ENCODE measurements at regions not wholly inside any gene's neighbourhood (a gene's known extent, or its start where the extent isn't known, plus 50 kb on each side); places are given as distances from the start of the nearest gene placed in this dataset.
"Not testable (repeated sequence)": the region's sequence is repeated elsewhere in the genome, so short reads cannot be mapped to it uniquely, and the experiment has no call there.

- H3K4me1 ChIP-seq (ENCODE audit: insufficient read depth, poor library complexity, severe bottlenecking), result no peaks in the 10 kb centered on the region
- H3K36me3 ChIP-seq (ENCODE audit: low read depth), result no peaks in the 10 kb centered on the region
- no peak overlapping the region for H3K27ac ChIP-seq (ENCODE audit: poor library complexity, severe bottlenecking)
- H3K27me3 ChIP-seq (ENCODE audit: insufficient read depth, poor library complexity, severe bottlenecking), result no peaks in the 10 kb centered on the region
- no peak for ATAC-seq (ENCODE audit: low read depth)
- H3K4me3 ChIP-seq (ENCODE audit: severe bottlenecking), result no peak overlapping the region
- H3K9me3 ChIP-seq (ENCODE audit: severe bottlenecking), result no peaks in the 10 kb centered on the region
- no peak for DNase-seq (ENCODE audit: low spot score)
- no peak for TF ChIP-seq CTCF (IDR thresholded peaks at IDR 0.05; ENCODE audit: poor library complexity, severe bottlenecking)
These were observed 90.1 kb upstream of the KCNJ18 start for GRCh38 chr17:21602176-21602575.

DNA sequence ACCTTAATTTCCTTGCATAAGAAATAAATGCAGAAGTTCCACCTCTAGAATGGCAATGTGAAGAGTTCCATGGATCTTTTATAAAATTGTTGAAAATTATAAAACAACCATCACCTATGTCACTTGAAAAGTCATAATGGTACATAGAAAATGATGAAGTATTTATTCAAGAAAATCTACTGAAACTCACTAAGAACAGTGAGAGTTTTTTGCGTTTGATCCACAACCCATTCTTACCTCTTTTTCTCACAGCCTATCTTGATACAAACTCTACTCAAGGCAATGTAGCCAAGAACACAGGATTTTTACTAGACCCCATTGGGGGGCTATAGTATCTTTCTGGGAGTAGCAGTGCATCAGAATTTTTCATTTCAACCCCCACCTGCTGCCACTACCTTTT is 89.0 kb upstream of the KCNJ18 start:
- not testable (repeated sequence) for H3K9me3 ChIP-seq (ENCODE audit: severe bottlenecking); DNase-seq (ENCODE audit: low spot score); H3K36me3 ChIP-seq (ENCODE audit: low read depth); H3K4me1 ChIP-seq (ENCODE audit: insufficient read depth, poor library complexity, severe bottlenecking); H3K27me3 ChIP-seq (ENCODE audit: insufficient read depth, poor library complexity, severe bottlenecking); H3K4me3 ChIP-seq (ENCODE audit: severe bottlenecking); ATAC-seq (ENCODE audit: low read depth); H3K27ac ChIP-seq (ENCODE audit: poor library complexity, severe bottlenecking)

DNA sequence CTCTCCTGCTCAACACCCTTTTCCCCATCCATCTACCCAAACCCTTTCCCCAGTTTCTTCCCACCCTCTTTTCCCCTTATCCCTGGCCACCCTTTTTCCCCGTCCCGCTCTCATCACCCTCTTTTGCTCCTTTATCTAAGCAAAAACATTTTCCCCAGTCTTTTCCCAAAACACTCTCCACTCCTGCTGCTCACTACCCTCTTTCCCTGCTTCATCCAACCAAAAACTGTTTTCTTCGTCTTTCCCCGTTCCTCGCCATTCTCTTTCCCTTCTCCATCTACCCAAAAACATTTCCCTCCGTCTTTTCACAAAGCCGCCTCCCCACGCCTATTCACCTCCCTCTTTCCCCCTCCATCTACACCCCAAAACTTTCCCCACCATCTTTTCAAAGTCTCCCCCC is 80.9 kb upstream of the KCNJ18 start:
- not testable (repeated sequence) for H3K4me3 ChIP-seq (ENCODE audit: severe bottlenecking); H3K9me3 ChIP-seq (ENCODE audit: severe bottlenecking); DNase-seq (ENCODE audit: low spot score); H3K27ac ChIP-seq (ENCODE audit: poor library complexity, severe bottlenecking); H3K27me3 ChIP-seq (ENCODE audit: insufficient read depth, poor library complexity, severe bottlenecking); ATAC-seq (ENCODE audit: low read depth); H3K4me1 ChIP-seq (ENCODE audit: insufficient read depth, poor library complexity, severe bottlenecking); H3K36me3 ChIP-seq (ENCODE audit: low read depth)

- not testable (repeated sequence) for H3K9me3 ChIP-seq (ENCODE audit: severe bottlenecking); H3K36me3 ChIP-seq (ENCODE audit: low read depth); DNase-seq (ENCODE audit: low spot score); H3K27me3 ChIP-seq (ENCODE audit: insufficient read depth, poor library complexity, severe bottlenecking); H3K4me1 ChIP-seq (ENCODE audit: insufficient read depth, poor library complexity, severe bottlenecking); H3K4me3 ChIP-seq (ENCODE audit: severe bottlenecking); H3K27ac ChIP-seq (ENCODE audit: poor library complexity, severe bottlenecking); ATAC-seq (ENCODE audit: low read depth)
These were observed 79.9 kb upstream of the KCNJ18 start for GRCh38 chr17:21612123-21613070.

DNA sequence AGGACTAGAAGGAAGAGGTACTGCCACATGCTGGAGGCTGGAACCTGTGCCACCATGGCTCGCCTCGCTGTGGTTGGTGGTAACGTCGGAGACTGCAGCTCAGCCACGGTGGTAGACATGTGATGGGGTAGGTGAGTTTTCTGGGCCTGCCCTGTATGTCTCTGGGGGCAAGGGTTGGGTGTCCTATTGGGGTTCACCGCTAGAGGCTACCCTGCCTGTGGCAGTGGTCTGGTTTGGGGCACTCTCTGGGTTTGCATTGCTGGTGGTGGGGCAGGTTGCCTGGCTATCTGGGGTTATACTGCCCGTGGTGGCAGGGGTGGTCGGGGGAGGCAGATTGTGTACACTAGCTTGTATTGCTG is 79.3 kb upstream of the KCNJ18 start:
- H3K36me3 ChIP-seq (ENCODE audit: low read depth), result no peaks in the 10 kb centered on the region
- no peak overlapping the region for H3K27ac ChIP-seq (ENCODE audit: poor library complexity, severe bottlenecking)
- no peaks in the 10 kb centered on the region for H3K4me1 ChIP-seq (ENCODE audit: insufficient read depth, poor library complexity, severe bottlenecking)
- no peaks in the 10 kb centered on the region for H3K9me3 ChIP-seq (ENCODE audit: severe bottlenecking)
- no peaks in the 10 kb centered on the region for H3K27me3 ChIP-seq (ENCODE audit: insufficient read depth, poor library complexity, severe bottlenecking)
- H3K4me3 ChIP-seq (ENCODE audit: severe bottlenecking), result no peak overlapping the region
- DNase-seq (ENCODE audit: low spot score) (no peak), ATAC-seq (ENCODE audit: low read depth) (no peak)
- no peak for TF ChIP-seq CTCF (IDR thresholded peaks at IDR 0.05; ENCODE audit: poor library complexity, severe bottlenecking)

DNA sequence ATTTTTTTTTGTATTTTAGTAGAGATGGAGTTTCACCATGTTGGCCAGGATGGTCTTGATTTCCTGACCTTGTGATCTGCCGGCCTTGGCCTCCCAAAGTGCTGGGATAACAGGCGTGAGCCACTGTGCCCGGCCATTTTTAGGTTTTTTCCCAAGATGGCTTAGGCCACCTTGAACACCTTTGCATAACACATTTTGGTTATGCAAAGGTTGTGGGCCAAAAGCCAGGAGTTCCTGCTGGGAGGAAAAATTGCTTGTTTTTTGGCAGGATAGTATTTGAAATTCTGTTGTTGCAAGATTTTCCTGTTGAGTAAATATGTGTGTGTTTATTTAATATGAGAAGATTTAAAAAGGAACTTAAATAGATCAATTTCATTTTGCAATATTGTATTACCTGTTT is 65.3 kb upstream of the KCNJ18 start:
- DNase-seq (ENCODE audit: low spot score); H3K36me3 ChIP-seq (ENCODE audit: low read depth); H3K27ac ChIP-seq (ENCODE audit: poor library complexity, severe bottlenecking); H3K27me3 ChIP-seq (ENCODE audit: insufficient read depth, poor library complexity, severe bottlenecking); H3K9me3 ChIP-seq (ENCODE audit: severe bottlenecking); H3K4me1 ChIP-seq (ENCODE audit: insufficient read depth, poor library complexity, severe bottlenecking); H3K4me3 ChIP-seq (ENCODE audit: severe bottlenecking); ATAC-seq (ENCODE audit: low read depth): not testable (repeated sequence)
